GM19455 (cell line): ENCODE measurements at regions not wholly inside any gene's neighbourhood (a gene's known extent, or its start where the extent isn't known, plus 50 kb on each side); places are given as distances from the start of the nearest gene placed in this dataset.

Experiments used
- ATAC-seq: cut with Tn5 transposase; IDR thresholded peaks from one replicate; pipeline ENCODE4 v1.9.1; 2021; ENCODE audit not compliant: unreplicated experiment

- ATAC-seq = no peak
These were observed 554.8 kb upstream of the B3GALT2 start for GRCh38 chr1:193741228-193741627.

- ATAC-seq = no peak
These were observed 554.3 kb upstream of the B3GALT2 start for GRCh38 chr1:193740762-193741161.

- no peak for ATAC-seq
These were observed 550.1 kb upstream of the B3GALT2 start for GRCh38 chr1:193736507-193736906.

GRCh38 chr1:193733674-193734073 is 547.3 kb upstream of the B3GALT2 start:
- no peak for ATAC-seq

GRCh38 chr1:193730017-193730416 is 543.6 kb upstream of the B3GALT2 start:
- no peak for ATAC-seq

GRCh38 chr1:193729429-193729828 is 543.0 kb upstream of the B3GALT2 start:
- no peak for ATAC-seq

GRCh38 chr1:193727850-193728249 is 541.4 kb upstream of the B3GALT2 start:
- no peak for ATAC-seq

- ATAC-seq = no peak
These were observed 540.3 kb upstream of the B3GALT2 start for GRCh38 chr1:193726722-193727121.

- ATAC-seq = no peak
These were observed 526.0 kb upstream of the B3GALT2 start for GRCh38 chr1:193712392-193712791.

- ATAC-seq = no peak
These were observed 523.2 kb upstream of the B3GALT2 start for GRCh38 chr1:193709607-193710006.

- ATAC-seq = no peak
These were observed 521.0 kb upstream of the B3GALT2 start for GRCh38 chr1:193707271-193708021.

GRCh38 chr1:193706766-193707165 is 520.4 kb upstream of the B3GALT2 start:
- ATAC-seq = no peak

GRCh38 chr1:193705554-193705981 is 519.2 kb upstream of the B3GALT2 start:
- no peak for ATAC-seq

GRCh38 chr1:193703655-193704054 is 517.2 kb upstream of the B3GALT2 start:
- no peak for ATAC-seq

- ATAC-seq = no peak
These were observed 516.7 kb upstream of the B3GALT2 start for GRCh38 chr1:193703121-193703520.

- ATAC-seq = no peak
These were observed 515.3 kb upstream of the B3GALT2 start for GRCh38 chr1:193701759-193702158.

GRCh38 chr1:193700710-193701355 is 514.4 kb upstream of the B3GALT2 start:
- ATAC-seq = no peak

GRCh38 chr1:193699261-193699660 is 512.8 kb upstream of the B3GALT2 start:
- ATAC-seq = no peak

GRCh38 chr1:193697776-193698175 is 511.4 kb upstream of the B3GALT2 start:
- no peak for ATAC-seq

- ATAC-seq = no peak
These were observed 510.8 kb upstream of the B3GALT2 start for GRCh38 chr1:193697115-193697762.

- ATAC-seq = no peak
These were observed 508.3 kb upstream of the B3GALT2 start for GRCh38 chr1:193694741-193695140.

GRCh38 chr1:193685986-193686385 is 499.6 kb upstream of the B3GALT2 start:
- no peak for ATAC-seq
